Stomach (tissue), 8 donors: ENCODE measurements at regions not wholly inside any gene's neighbourhood (a gene's known extent, or its start where the extent isn't known, plus 50 kb on each side); places are given as distances from the start of the nearest gene placed in this dataset.

ENCODE experiments used
- DNase-seq, 2 donors: peaks; one replicate each; pipeline versions ENCODE4 v3.0.0 to v3.0.0-alpha.2; 2013 to 2019
- H3K27ac ChIP-seq, 5 donors: fragments of 200-600 bp in 4 of 5; sonication (generic) in 4 of 5; one replicate each; pipeline ENCODE4 v1.5.1; 2013 to 2019; ENCODE audit warnings: mild to moderate bottlenecking in 1 of 5, moderate library complexity in 1 of 5
- H3K27me3 ChIP-seq, 3 donors: fragments of 200-600 bp; sonication (generic); one replicate each; pipeline ENCODE4 v1.5.1; 2017 to 2019; ENCODE audit warnings: mixed run types in 1 of 3
- H3K36me3 ChIP-seq, 4 donors: fragments of 200-600 bp; sonication (generic); 1 replicate in 3 of 4; 2 replicates in 1 of 4; pipeline ENCODE4 v1.5.1; 2016 to 2019
- H3K4me1 ChIP-seq, 4 donors: fragments of 200-600 bp; sonication (generic); one replicate each; pipeline ENCODE4 v1.5.1; 2016 to 2019
- H3K4me3 ChIP-seq, 4 donors: fragments of 200-600 bp; sonication (generic) in 3 of 4; one replicate each; pipeline ENCODE4 v1.5.1; 2016 to 2019; ENCODE audit warnings: mild to moderate bottlenecking in 1 of 4
- H3K9me3 ChIP-seq, 4 donors: fragments of 200-600 bp; sonication (generic); one replicate each; pipeline ENCODE4 v1.5.1; 2016 to 2019
- CTCF ChIP-seq, 7 experiments: fragments of 450-650 bp in 4 of 7; fragments of 200-600 bp in 3 of 7; sonication (generic) in 3 of 7; IDR thresholded peaks; one replicate each; pipeline ENCODE4 v1.5.1; 2016 to 2019; ENCODE audit warnings: antibody characterized with exemption in 7 of 7, control low read depth in 2 of 7, mild to moderate bottlenecking in 1 of 7
- EP300 ChIP-seq: sonication (generic); formaldehyde crosslinking; IDR thresholded peaks from one replicate; pipeline ENCODE4 v1.6.1; 2017; ENCODE audit warnings: antibody characterized with exemption
- POLR2A ChIP-seq, 4 donors: fragments of 450-650 bp; IDR thresholded peaks; one replicate each; pipeline ENCODE4 v1.6.1; 2016; ENCODE audit warnings: antibody characterized with exemption in 4 of 4, control low read depth in 2 of 4, mild to moderate bottlenecking in 1 of 4, moderate library complexity in 1 of 4
- POLR2AphosphoS5 ChIP-seq, 3 donors: sonication (generic); formaldehyde crosslinking; IDR thresholded peaks; one replicate each; pipeline ENCODE4 v1.6.1; 2016; ENCODE audit warnings: antibody characterized with exemption in 3 of 3
- WGBS, 5 donors: extraction: QIAGEN DNeasy Blood & Tissue Kit in 3 of 5; methylation state at CpG; one replicate each; pipeline versions ENCODE4 v1.1.5 to v1.1.7; 2013 to 2018; 5-methylcytosine and 5-hydroxymethylcytosine counted together
- intact Hi-C: fragments of 100-400 bp; cut with DNase I; formaldehyde crosslinking; loops from one replicate; pipeline ENCODE4 v1.15.1; 2023; ENCODE audit warnings: low total_unique reads
- donor health status: healthy with polysubstance abuse.
- donor health status: Bipolar disorder and iron deficiency.
- donor health status: healthy.

GRCh38 chr14:92240658-92241057 is 82.3 kb upstream of the SLC24A4 start:
- H3K4me1 ChIP-seq = no peaks in the 10 kb centered on the region
- no peak overlapping the region for H3K4me3 ChIP-seq
- no peak overlapping the region for H3K27ac ChIP-seq
- TF ChIP-seq CTCF (IDR thresholded peaks at IDR 0.05) = no peak
- TF ChIP-seq POLR2A (IDR thresholded peaks at IDR 0.05) = no peak
- no peak for TF ChIP-seq POLR2AphosphoS5 (IDR thresholded peaks at IDR 0.05)
- 80 to 95% (median 91%) methylated on average over 5 of the region's 5 CpGs for WGBS, 5 donors
- DNase-seq = no peak
- H3K9me3 ChIP-seq = peaks cover 0 to 42% (median 17%) of the 10 kb centered on the region in 4 donors
- H3K27me3 ChIP-seq = no peaks in the 10 kb centered on the region
- intact Hi-C loops = no loop called here
- no peaks in the 10 kb centered on the region for H3K36me3 ChIP-seq

GRCh38 chr14:92241966-92242595 is 80.9 kb upstream of the SLC24A4 start:
- intact Hi-C loops = no loop called here
- H3K4me1 ChIP-seq = no peaks in the 10 kb centered on the region
- 50 to 70% (median 52%) methylated on average over 4 of the region's 4 CpGs for WGBS, 5 donors

GRCh38 chr14:92244805-92245204 is 78.2 kb upstream of the SLC24A4 start:
- H3K4me3 ChIP-seq = no peak overlapping the region
- TF ChIP-seq POLR2A (IDR thresholded peaks at IDR 0.05) = no peak
- no peak for TF ChIP-seq EP300
- H3K4me1 ChIP-seq = peaks cover 0 to 6% (median 0%) of the 10 kb centered on the region in 4 donors
- intact Hi-C loops = no loop called here
- peaks cover 0 to 46% (median 23%) of the 10 kb centered on the region in 4 donors for H3K9me3 ChIP-seq
- H3K27ac ChIP-seq = no peak overlapping the region
- no peak for DNase-seq
- H3K36me3 ChIP-seq = no peaks in the 10 kb centered on the region
- no peaks in the 10 kb centered on the region for H3K27me3 ChIP-seq

More at GRCh38 chr14:92241966-92242595, 80.9 kb upstream of the SLC24A4 start:
- H3K36me3 ChIP-seq = no peaks in the 10 kb centered on the region
- no peak overlapping the region for H3K27ac ChIP-seq
- no peak overlapping the region for H3K4me3 ChIP-seq
- TF ChIP-seq EP300 = no peak
- TF ChIP-seq POLR2AphosphoS5 (IDR thresholded peaks at IDR 0.05) = no peak
- TF ChIP-seq CTCF (IDR thresholded peaks at IDR 0.05) = no peak
- TF ChIP-seq POLR2A (IDR thresholded peaks at IDR 0.05) = no peak
- H3K27me3 ChIP-seq = no peaks in the 10 kb centered on the region
- DNase-seq = no peak
- H3K9me3 ChIP-seq = peaks cover 0 to 53% (median 23%) of the 10 kb centered on the region in 4 donors

GRCh38 chr14:92247341-92247740 is 75.6 kb upstream of the SLC24A4 start:
- 79 to 93% (median 82%) methylated on average over 4 of the region's 4 CpGs for WGBS, 5 donors
- no peak overlapping the region for H3K27ac ChIP-seq
- peaks cover 0 to 4% (median 0%) of the 10 kb centered on the region in 3 donors for H3K27me3 ChIP-seq
- no peak for DNase-seq
- no peaks in the 10 kb centered on the region for H3K36me3 ChIP-seq
- TF ChIP-seq CTCF (IDR thresholded peaks at IDR 0.05) = no peak
- TF ChIP-seq POLR2A (IDR thresholded peaks at IDR 0.05) = no peak
- TF ChIP-seq POLR2AphosphoS5 (IDR thresholded peaks at IDR 0.05) = no peak
- TF ChIP-seq EP300 = no peak
- H3K4me1 ChIP-seq = peaks cover 0 to 6% (median 0%) of the 10 kb centered on the region in 4 donors
- intact Hi-C loops = no loop called here
- H3K9me3 ChIP-seq = peaks cover 0 to 36% (median 20%) of the 10 kb centered on the region in 4 donors
- H3K4me3 ChIP-seq = no peak overlapping the region

- intact Hi-C loops = no loop called here
- DNase-seq = no peak
- TF ChIP-seq CTCF (IDR thresholded peaks at IDR 0.05) = no peak
- no peak overlapping the region for H3K4me3 ChIP-seq
- H3K27ac ChIP-seq = no peak overlapping the region
- peaks cover 0 to 6% (median 0%) of the 10 kb centered on the region in 4 donors for H3K4me1 ChIP-seq
- H3K27me3 ChIP-seq = peaks cover 0 to 8% (median 0%) of the 10 kb centered on the region in 3 donors
- peaks cover 0 to 36% (median 20%) of the 10 kb centered on the region in 4 donors for H3K9me3 ChIP-seq
- WGBS, 5 donors = 63 to 83% (median 74%) methylated on average over 8 to 9 of the region's 9 CpGs
- no peaks in the 10 kb centered on the region for H3K36me3 ChIP-seq
Observed at GRCh38 chr14:92247947-92248346, 75.0 kb upstream of the SLC24A4 start.
